K562 (cell line): ENCODE measurements at regions not wholly inside any gene's neighbourhood (a gene's known extent, or its start where the extent isn't known, plus 50 kb on each side); places are given as distances from the start of the nearest gene placed in this dataset.

Experiments
- CREB3L1 ChIP-seq: fragments of 450-650 bp; IDR thresholded peaks from 2 replicates; pipeline ENCODE4 v1.6.1; 2014; ENCODE audit warnings: low read depth, mild to moderate bottlenecking, moderate library complexity, borderline replicate concordance
- GMEB1 ChIP-seq: fragments of 250-450 bp; sonication (Bioruptor Pico); IDR thresholded peaks from 2 replicates; pipeline ENCODE4 v1.4.0; 2020; ENCODE audit warnings: mild to moderate bottlenecking
- ZNF316 ChIP-seq: fragments of 450-650 bp; IDR thresholded peaks from 2 replicates; pipeline ENCODE4 v1.6.1; 2016
- ZNF407 ChIP-seq: fragments of 450-650 bp; IDR thresholded peaks from 2 replicates; pipeline ENCODE4 v1.6.1; 2016; ENCODE audit warnings: low read depth

GRCh38 chr6:80541181-80541580 is 434.7 kb downstream of the BCKDHB start (continued):
- TF ChIP-seq ZNF407 (no peak), ZNF316 (no peak), CREB3L1 (no peak), GMEB1 (CRISPR knock-in tag) (no peak)
